WTC11 (cell line): ENCODE measurements at regions not wholly inside any gene's neighbourhood (a gene's known extent, or its start where the extent isn't known, plus 50 kb on each side); places are given as distances from the start of the nearest gene placed in this dataset.

ENCODE experiments used
- ATAC-seq: fragments of 200-7000 bp; cut with Tn5 transposase; 2 replicates; pipeline ENCODE4 v1.10.0; 2021; ENCODE audit warnings: mild to moderate bottlenecking, moderate library complexity
- CTCF ChIA-PET: fragments of 300-600 bp; sonication (Branson Sonifier 250); formaldehyde crosslinking; loops from one replicate; lab custom pipeline; 2021; ENCODE audit warnings: antibody characterized with exemption; lab: Charles Lee
- POLR2A ChIA-PET: fragments of 350-600 bp; sonication (Branson Sonifier 250); formaldehyde crosslinking; loops from one replicate; lab custom pipeline; 2021; ENCODE audit warnings: antibody characterized with exemption; lab: Charles Lee
- DNase-seq: peaks from one replicate; pipeline ENCODE4 v3.0.0; 2021; ENCODE audit warnings: low spot score
- H3K27ac Mint-ChIP-seq: 2 replicates; pipeline ENCODE4 v1.8.0; 2021; ENCODE audit warnings: mixed read lengths
- H3K27me3 Mint-ChIP-seq: 2 replicates; pipeline ENCODE4 v1.8.0; 2021; ENCODE audit warnings: low read depth, mild to moderate bottlenecking, moderate library complexity, mixed read lengths
- H3K36me3 Mint-ChIP-seq: 2 replicates; pipeline ENCODE4 v1.8.0; 2021; ENCODE audit warnings: mixed read lengths
- H3K4me1 Mint-ChIP-seq: 2 replicates; pipeline ENCODE4 v1.8.0; 2022; ENCODE audit warnings: mixed read lengths
- H3K4me3 Mint-ChIP-seq: 2 replicates; pipeline ENCODE4 v1.8.0; 2021; ENCODE audit warnings: mild to moderate bottlenecking, moderate library complexity, mixed read lengths
- H3K9me3 Mint-ChIP-seq: 2 replicates; pipeline ENCODE4 v1.8.0; 2021; ENCODE audit warnings: mixed read lengths
- ARID4B ChIP-seq: sonication (generic); formaldehyde crosslinking; IDR thresholded peaks from 2 replicates; pipeline ENCODE4 v1.8.0; 2023; ENCODE audit warnings: missing genetic modification reagents, mild to moderate bottlenecking, borderline replicate concordance
- ATF1 ChIP-seq: sonication (generic); formaldehyde crosslinking; IDR thresholded peaks from 2 replicates; pipeline ENCODE4 v1.8.1; 2023; ENCODE audit warnings: mild to moderate bottlenecking, moderate library complexity, missing genetic modification reagents
- ATF3 ChIP-seq: sonication (generic); formaldehyde crosslinking; conservative IDR thresholded peaks from 2 replicates; pipeline ENCODE4 v1.8.1; 2022; ENCODE audit warnings: mild to moderate bottlenecking, missing genetic modification reagents
- CTCF ChIP-seq: fragments of 200-600 bp; IDR thresholded peaks from 2 replicates; pipeline ENCODE4 v1.8.0; 2022; ENCODE audit warnings: antibody characterized with exemption
- E2F1 ChIP-seq: sonication (generic); formaldehyde crosslinking; IDR thresholded peaks from 2 replicates; pipeline ENCODE4 v1.8.0; 2022; ENCODE audit warnings: mild to moderate bottlenecking, missing genetic modification reagents
- E2F5 ChIP-seq: sonication (generic); formaldehyde crosslinking; IDR thresholded peaks from 2 replicates; pipeline ENCODE4 v1.8.1; 2022; ENCODE audit warnings: mild to moderate bottlenecking, moderate library complexity, missing genetic modification reagents
- ERG ChIP-seq: fragments of 250-450 bp; sonication (Bioruptor Pico); IDR thresholded peaks from 2 replicates; pipeline ENCODE4 v1.8.0; 2021; ENCODE audit warnings: mild to moderate bottlenecking
- FOXP1 ChIP-seq: sonication (generic); formaldehyde crosslinking; IDR thresholded peaks from 2 replicates; pipeline ENCODE4 v1.8.0; 2022; ENCODE audit warnings: missing genetic modification reagents, mild to moderate bottlenecking, moderate library complexity, borderline replicate concordance
- FOXP4 ChIP-seq: sonication (generic); formaldehyde crosslinking; IDR thresholded peaks from 2 replicates; pipeline ENCODE4 v1.8.0; 2022; ENCODE audit warnings: mild to moderate bottlenecking, missing genetic modification reagents
- HMGA2 ChIP-seq: fragments of 250-450 bp; sonication (Bioruptor Pico); IDR thresholded peaks from 2 replicates; pipeline ENCODE4 v1.4.0; 2021; ENCODE audit warnings: mild to moderate bottlenecking, moderate library complexity
- KAT7 ChIP-seq: sonication (generic); formaldehyde crosslinking; IDR thresholded peaks from 2 replicates; pipeline ENCODE4 v1.8.1; 2023; ENCODE audit warnings: missing genetic modification reagents, mild to moderate bottlenecking, borderline replicate concordance
- MLX ChIP-seq: sonication (generic); formaldehyde crosslinking; IDR thresholded peaks from 2 replicates; pipeline ENCODE4 v1.8.1; 2023; ENCODE audit warnings: mild to moderate bottlenecking, missing genetic modification reagents, moderate library complexity
- MYBL2 ChIP-seq: sonication (generic); formaldehyde crosslinking; IDR thresholded peaks from 2 replicates; pipeline ENCODE4 v1.8.1; 2023; ENCODE audit warnings: mild to moderate bottlenecking, moderate library complexity, missing genetic modification reagents
- OVOL2 ChIP-seq: fragments of 250-450 bp; sonication (Bioruptor Pico); IDR thresholded peaks from 2 replicates; pipeline ENCODE4 v1.9.0; 2021; ENCODE audit warnings: mild to moderate bottlenecking, borderline replicate concordance
- ZMAT4 ChIP-seq: fragments of 250-450 bp; sonication (Bioruptor Pico); IDR thresholded peaks from 2 replicates; pipeline ENCODE4 v1.9.0; 2021; ENCODE audit warnings: mild to moderate bottlenecking
- ZNF138 ChIP-seq: sonication (generic); formaldehyde crosslinking; conservative IDR thresholded peaks from 2 replicates; pipeline ENCODE4 v1.8.1; 2022; ENCODE audit warnings: mild to moderate bottlenecking, moderate library complexity, missing genetic modification reagents

- H3K36me3 Mint-ChIP-seq: no peaks in the 10 kb centered on the region
- H3K27ac Mint-ChIP-seq: no peak overlapping the region
- POLR2A ChIA-PET: no interaction called here
- TF ChIP-seq FOXP1 (CRISPR knock-in tag) (no peak), ERG (CRISPR knock-in tag) (no peak), ATF1 (no peak), FOXP4 (CRISPR knock-in tag) (no peak), KAT7 (CRISPR knock-in tag) (no peak), E2F5 (CRISPR knock-in tag) (no peak), ZMAT4 (CRISPR knock-in tag) (no peak), ATF3 (CRISPR knock-in tag) (no peak), ZNF138 (no peak), HMGA2 (CRISPR knock-in tag) (no peak), CTCF (no peak), OVOL2 (CRISPR knock-in tag) (no peak), MYBL2 (CRISPR knock-in tag) (no peak), MLX (CRISPR knock-in tag) (no peak), E2F1 (CRISPR knock-in tag) (no peak), ARID4B (CRISPR knock-in tag) (no peak)
- TF ChIP-seq, all 79 proteins: peak for 0
- DNase-seq (no peak), ATAC-seq (peak; percentile 58)
- Mint-ChIP-seq H3K4me1 (peaks cover 15% of the 10 kb centered on the region), H3K27me3 (no peaks in the 10 kb centered on the region), H3K4me3 (no peak overlapping the region), H3K9me3 (no peaks in the 10 kb centered on the region)
- CTCF ChIA-PET: interaction anchor here (1.0 to 1.3 kb wide), 6 partner anchors 22 to 223 kb away, joined by 3 to 8 read pairs (median 4); no protein-coding TSS in a partner anchor
These were observed 89.4 kb downstream of the RRM2 start for GRCh38 chr2:10211844-10212422.
